Memory B cell (primary cell): ENCODE measurements at regions not wholly inside any gene's neighbourhood (a gene's known extent, or its start where the extent isn't known, plus 50 kb on each side); places are given as distances from the start of the nearest gene placed in this dataset.

Experiments
- ATAC-seq: fragments of 150-1000 bp; cut with Tn5 transposase; 2 replicates; pipeline ENCODE4 v1.10.0; 2021; ENCODE audit warnings: low read depth, mild to moderate bottlenecking, moderate library complexity
- DNase-seq, 2 donors: peaks; one replicate each; pipeline ENCODE4 v3.0.0; 2022; ENCODE audit warnings: low spot score in 2 of 2
- H3K27ac Mint-ChIP-seq: one replicate; pipeline ENCODE4 v1.8.0; 2022; ENCODE audit warnings: mild to moderate bottlenecking, moderate library complexity, mixed read lengths
- H3K27me3 Mint-ChIP-seq: one replicate; pipeline ENCODE4 v1.8.0; 2022; ENCODE audit warnings: mixed read lengths
- H3K36me3 Mint-ChIP-seq: one replicate; pipeline ENCODE4 v1.8.0; 2022; ENCODE audit warnings: mild to moderate bottlenecking, mixed read lengths
- H3K4me1 Mint-ChIP-seq: one replicate; pipeline ENCODE4 v1.8.0; 2022; ENCODE audit warnings: mixed read lengths
- H3K4me3 Mint-ChIP-seq: one replicate; pipeline ENCODE4 v1.8.0; 2022; ENCODE audit warnings: mild to moderate bottlenecking, moderate library complexity, mixed read lengths
- H3K9me3 Mint-ChIP-seq: one replicate; pipeline ENCODE4 v1.8.0; 2022; ENCODE audit warnings: mixed read lengths

GRCh38 chr2:83960371-83960770, 498.7 kb downstream of the SUCLG1 start:
- H3K9me3 Mint-ChIP-seq: peaks cover 5% of the 10 kb centered on the region
- H3K27me3 Mint-ChIP-seq: no peaks in the 10 kb centered on the region
- no peaks in the 10 kb centered on the region for H3K36me3 Mint-ChIP-seq
- DNase-seq (no peak), ATAC-seq (no peak)
- no peaks in the 10 kb centered on the region for H3K4me1 Mint-ChIP-seq
- no peak overlapping the region for H3K27ac Mint-ChIP-seq
- no peak overlapping the region for H3K4me3 Mint-ChIP-seq

- Mint-ChIP-seq H3K27me3 (no peaks in the 10 kb centered on the region), H3K27ac (no peak overlapping the region), H3K36me3 (no peaks in the 10 kb centered on the region), H3K9me3 (peaks cover 5% of the 10 kb centered on the region), H3K4me3 (no peak overlapping the region), H3K4me1 (no peaks in the 10 kb centered on the region)
- ATAC-seq (no peak), DNase-seq (no peak)
Observed at GRCh38 chr2:83959266-83959665, 499.8 kb downstream of the SUCLG1 start.

DNA sequence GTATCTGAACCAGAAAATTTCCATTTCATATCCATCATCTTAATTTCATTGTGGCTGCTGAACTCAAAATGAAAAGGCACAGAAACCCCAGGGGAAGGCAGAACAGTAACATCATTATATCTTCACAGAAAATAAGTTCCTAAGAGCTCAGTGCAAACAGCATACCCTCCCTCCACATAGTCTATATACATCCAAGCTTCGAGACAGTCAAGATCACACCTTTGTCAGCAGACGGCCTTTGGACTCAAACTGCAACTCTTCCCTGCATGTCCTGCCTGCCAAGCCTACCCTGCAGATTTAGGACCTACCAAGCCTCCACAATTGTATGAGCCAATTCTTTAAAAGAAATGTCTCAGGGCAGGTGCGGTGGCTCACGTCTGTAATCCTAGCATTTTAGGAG, 502.1 kb downstream of the SUCLG1 start:
- no peak overlapping the region for H3K27ac Mint-ChIP-seq
- H3K4me1 Mint-ChIP-seq: no peaks in the 10 kb centered on the region
- H3K4me3 Mint-ChIP-seq: no peak overlapping the region
- no peak for ATAC-seq
- H3K27me3 Mint-ChIP-seq: no peaks in the 10 kb centered on the region
- no peaks in the 10 kb centered on the region for H3K36me3 Mint-ChIP-seq
- peaks cover 5% of the 10 kb centered on the region for H3K9me3 Mint-ChIP-seq
- no peak for DNase-seq

- ATAC-seq (no peak), DNase-seq (no peak)
- no peak overlapping the region for H3K4me3 Mint-ChIP-seq
- no peak overlapping the region for H3K27ac Mint-ChIP-seq
- no peaks in the 10 kb centered on the region for H3K4me1 Mint-ChIP-seq
- no peaks in the 10 kb centered on the region for H3K27me3 Mint-ChIP-seq
- H3K36me3 Mint-ChIP-seq: no peaks in the 10 kb centered on the region
- peaks cover 5% of the 10 kb centered on the region for H3K9me3 Mint-ChIP-seq
Observed at GRCh38 chr2:83953697-83954096, 505.4 kb downstream of the SUCLG1 start.

DNA sequence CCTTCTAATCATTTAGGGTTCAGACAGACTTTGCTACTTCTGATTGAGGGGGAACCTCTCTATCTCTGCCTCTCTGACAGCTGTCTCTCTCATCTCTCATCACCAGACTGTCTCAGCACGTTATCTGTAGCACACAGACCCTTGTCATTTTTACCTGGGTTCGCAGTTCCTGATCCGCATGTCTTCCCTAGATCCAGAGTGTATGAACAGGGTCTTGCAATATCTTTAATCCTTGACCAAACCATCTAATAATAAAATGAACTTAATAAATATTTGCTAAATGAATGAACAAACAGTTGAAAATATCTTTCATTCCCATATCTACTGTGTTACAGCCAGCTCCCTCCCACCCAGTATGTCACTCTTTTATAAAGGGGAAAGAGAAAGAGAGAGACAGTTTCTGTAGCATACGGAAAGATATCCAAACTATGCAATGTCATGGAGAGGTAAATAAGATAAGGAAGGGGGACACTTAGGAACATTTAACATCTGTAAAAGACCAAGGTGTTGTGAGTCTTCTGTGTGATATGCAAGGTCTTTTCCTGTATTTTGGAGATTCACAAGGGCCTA, 507.6 kb downstream of the SUCLG1 start:
- Mint-ChIP-seq H3K4me3 (no peak overlapping the region), H3K4me1 (no peaks in the 10 kb centered on the region), H3K36me3 (no peaks in the 10 kb centered on the region), H3K27ac (no peak overlapping the region), H3K9me3 (peaks cover 5% of the 10 kb centered on the region), H3K27me3 (no peaks in the 10 kb centered on the region)
- ATAC-seq (no peak), DNase-seq (no peak)

DNA sequence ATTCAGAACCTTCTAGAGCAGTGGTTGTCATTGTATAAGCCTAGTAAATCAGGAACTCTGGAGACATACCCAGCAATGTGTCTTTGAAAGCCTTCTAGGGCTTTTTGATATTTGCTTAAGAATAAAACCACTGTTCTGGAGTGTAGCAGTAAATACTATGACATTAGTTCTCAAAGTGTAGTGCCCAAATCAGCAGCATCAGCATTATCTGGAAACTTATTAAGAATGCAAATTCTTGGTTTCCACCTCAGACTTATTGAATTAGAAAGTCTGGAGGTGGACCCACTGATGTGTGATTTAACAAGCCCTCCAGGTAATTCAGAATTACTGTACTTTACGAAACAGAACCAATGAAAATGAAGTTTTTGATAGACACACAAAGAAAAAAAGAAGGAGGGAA, 509.7 kb downstream of the SUCLG1 start:
- H3K4me1 Mint-ChIP-seq: no peaks in the 10 kb centered on the region
- H3K4me3 Mint-ChIP-seq: no peak overlapping the region
- no peaks in the 10 kb centered on the region for H3K36me3 Mint-ChIP-seq
- DNase-seq (no peak), ATAC-seq (no peak)
- no peaks in the 10 kb centered on the region for H3K27me3 Mint-ChIP-seq
- H3K27ac Mint-ChIP-seq: no peak overlapping the region
- H3K9me3 Mint-ChIP-seq: no peaks in the 10 kb centered on the region

GRCh38 chr2:83944191-83944590, 514.9 kb downstream of the SUCLG1 start:
- no peak overlapping the region for H3K27ac Mint-ChIP-seq
- no peaks in the 10 kb centered on the region for H3K27me3 Mint-ChIP-seq
- ATAC-seq: no peak
- peaks cover 1% of the 10 kb centered on the region for H3K9me3 Mint-ChIP-seq
- H3K4me1 Mint-ChIP-seq: no peaks in the 10 kb centered on the region
- H3K36me3 Mint-ChIP-seq: no peaks in the 10 kb centered on the region
- no peak for DNase-seq
- no peak overlapping the region for H3K4me3 Mint-ChIP-seq

DNA sequence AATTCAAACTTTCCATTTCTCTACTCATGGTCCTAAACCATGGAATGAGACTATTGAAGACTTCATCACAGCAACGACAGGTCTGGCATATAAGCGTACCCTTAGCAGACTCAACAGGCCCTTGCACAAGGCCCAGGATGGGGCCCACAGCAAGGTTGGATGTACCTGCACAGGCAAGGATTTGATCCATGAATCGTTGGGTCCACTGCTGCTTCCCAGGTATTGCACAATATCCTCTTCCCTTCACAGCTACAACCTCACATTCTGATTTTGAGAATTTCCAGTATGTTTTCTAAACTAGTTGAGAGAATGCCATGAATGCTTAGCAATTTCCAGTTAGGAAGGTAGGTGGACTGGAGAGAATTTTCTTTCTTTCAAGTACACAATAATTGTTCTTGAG, 515.8 kb downstream of the SUCLG1 start:
- no peaks in the 10 kb centered on the region for H3K27me3 Mint-ChIP-seq
- peaks cover 1% of the 10 kb centered on the region for H3K9me3 Mint-ChIP-seq
- no peaks in the 10 kb centered on the region for H3K4me1 Mint-ChIP-seq
- no peak overlapping the region for H3K4me3 Mint-ChIP-seq
- DNase-seq (no peak), ATAC-seq (no peak)
- no peak overlapping the region for H3K27ac Mint-ChIP-seq
- H3K36me3 Mint-ChIP-seq: no peaks in the 10 kb centered on the region

DNA sequence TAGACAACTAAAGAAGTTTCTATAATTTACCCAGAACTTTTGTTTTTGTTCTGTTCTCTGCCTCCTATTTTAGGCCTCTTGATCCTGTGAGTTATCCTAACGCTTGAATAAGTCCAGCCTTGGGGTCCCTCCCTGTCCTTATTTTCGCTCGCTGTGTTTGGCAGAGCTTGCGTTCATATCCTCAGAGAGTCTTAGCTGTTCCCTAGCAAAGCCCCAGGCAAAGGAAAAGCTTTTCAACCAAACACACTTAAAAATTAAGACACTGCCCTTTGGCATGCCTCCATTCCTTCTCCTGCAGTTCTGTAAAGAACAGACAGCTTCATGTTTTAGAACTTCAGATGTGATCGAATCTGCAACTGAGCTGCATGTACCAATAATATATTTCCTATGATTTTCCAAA, 517.2 kb downstream of the SUCLG1 start:
- peaks cover 1% of the 10 kb centered on the region for H3K9me3 Mint-ChIP-seq

DNA sequence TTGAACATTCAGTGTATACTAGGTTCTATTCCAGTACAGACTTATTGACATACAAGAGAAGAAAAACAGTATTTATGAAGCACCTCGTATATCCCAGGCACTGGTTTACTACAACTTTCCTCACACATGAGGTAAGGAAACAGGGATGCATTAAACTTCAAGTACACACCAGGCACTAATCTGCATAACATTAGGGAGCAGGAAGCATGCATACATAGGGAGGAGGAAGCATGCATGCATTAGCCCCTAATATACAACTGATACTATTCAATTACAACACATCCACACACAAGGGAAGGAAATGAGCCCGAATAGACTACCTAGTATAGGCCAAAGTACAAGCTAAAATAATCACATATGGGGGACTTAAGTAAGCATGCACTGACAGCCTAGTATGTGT, 525.3 kb downstream of the SUCLG1 start:
- no peaks in the 10 kb centered on the region for H3K9me3 Mint-ChIP-seq
- DNase-seq (no peak), ATAC-seq (no peak)
- no peak overlapping the region for H3K27ac Mint-ChIP-seq
- no peak overlapping the region for H3K4me3 Mint-ChIP-seq
- no peaks in the 10 kb centered on the region for H3K36me3 Mint-ChIP-seq
- H3K4me1 Mint-ChIP-seq: no peaks in the 10 kb centered on the region
- H3K27me3 Mint-ChIP-seq: no peaks in the 10 kb centered on the region

More for the DNA sequence above, 517.2 kb downstream of the SUCLG1 start:
- DNase-seq (no peak), ATAC-seq (no peak)
- Mint-ChIP-seq H3K27me3 (no peaks in the 10 kb centered on the region), H3K27ac (no peak overlapping the region), H3K36me3 (no peaks in the 10 kb centered on the region), H3K4me3 (no peak overlapping the region), H3K4me1 (no peaks in the 10 kb centered on the region)

DNA sequence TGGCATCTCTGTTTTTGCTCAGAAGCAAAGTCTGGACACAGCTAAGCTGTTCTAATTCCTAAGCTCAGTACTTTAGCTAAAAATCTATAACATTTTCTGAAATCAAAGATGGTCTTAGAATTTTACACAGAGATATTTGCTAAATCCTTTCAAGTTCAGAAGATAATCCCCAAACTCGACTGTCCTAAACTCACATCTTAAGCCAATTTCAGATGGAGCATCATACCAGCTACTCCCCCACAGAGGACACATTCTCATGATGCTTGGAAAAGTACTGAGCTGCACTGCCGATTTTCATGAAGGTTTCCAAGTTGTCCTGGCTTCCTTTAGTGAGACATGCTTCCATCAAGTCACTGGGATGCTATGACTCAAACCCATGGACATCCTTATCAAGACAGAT, 535.5 kb downstream of the SUCLG1 start:
- Mint-ChIP-seq H3K9me3 (no peaks in the 10 kb centered on the region), H3K4me3 (no peak overlapping the region), H3K4me1 (no peaks in the 10 kb centered on the region), H3K27ac (no peak overlapping the region), H3K36me3 (no peaks in the 10 kb centered on the region), H3K27me3 (no peaks in the 10 kb centered on the region)
- ATAC-seq: no peak
- no peak for DNase-seq

GRCh38 chr2:83916559-83916958, 542.5 kb downstream of the SUCLG1 start:
- H3K4me3 Mint-ChIP-seq: no peak overlapping the region
- H3K27me3 Mint-ChIP-seq: no peaks in the 10 kb centered on the region
- no peaks in the 10 kb centered on the region for H3K4me1 Mint-ChIP-seq
- H3K36me3 Mint-ChIP-seq: no peaks in the 10 kb centered on the region
- ATAC-seq (no peak), DNase-seq (no peak)
- no peak overlapping the region for H3K27ac Mint-ChIP-seq
- peaks cover 6% of the 10 kb centered on the region for H3K9me3 Mint-ChIP-seq

- H3K36me3 Mint-ChIP-seq: no peaks in the 10 kb centered on the region
Observed at GRCh38 chr2:83915381-83915780, 543.7 kb downstream of the SUCLG1 start.

GRCh38 chr2:83908750-83909149, 550.3 kb downstream of the SUCLG1 start:
- no peak for ATAC-seq

More at GRCh38 chr2:83915381-83915780, 543.7 kb downstream of the SUCLG1 start:
- DNase-seq (no peak), ATAC-seq (no peak)
- Mint-ChIP-seq H3K4me3 (no peak overlapping the region), H3K9me3 (peaks cover 6% of the 10 kb centered on the region), H3K27me3 (no peaks in the 10 kb centered on the region), H3K27ac (no peak overlapping the region), H3K4me1 (no peaks in the 10 kb centered on the region)

DNA sequence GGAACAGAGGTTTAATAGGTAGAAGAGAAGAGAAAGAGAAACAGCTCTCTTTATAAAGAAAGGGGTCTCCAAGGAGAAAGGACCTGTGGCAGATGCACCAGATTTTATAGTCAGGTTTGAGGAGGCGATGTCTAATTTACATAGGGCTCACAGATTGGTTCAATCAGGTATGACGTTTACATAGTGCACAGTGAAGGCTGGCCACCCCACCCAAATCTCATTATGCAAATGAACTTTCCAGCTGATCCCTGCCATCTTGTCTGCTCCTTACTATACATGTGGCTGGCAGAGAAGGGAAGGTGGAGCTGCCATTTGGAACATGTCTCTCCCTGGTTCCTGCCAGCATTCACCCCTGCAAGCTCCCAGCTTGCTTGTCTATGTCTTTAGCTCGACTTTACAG, 557.8 kb downstream of the SUCLG1 start:
- ATAC-seq: no peak
- Mint-ChIP-seq H3K27ac (no peak overlapping the region), H3K9me3 (no peaks in the 10 kb centered on the region), H3K27me3 (no peaks in the 10 kb centered on the region), H3K4me3 (no peak overlapping the region), H3K36me3 (no peaks in the 10 kb centered on the region), H3K4me1 (no peaks in the 10 kb centered on the region)
- no peak for DNase-seq

More at GRCh38 chr2:83908750-83909149, 550.3 kb downstream of the SUCLG1 start:
- H3K27ac Mint-ChIP-seq: no peak overlapping the region
- H3K4me1 Mint-ChIP-seq: no peaks in the 10 kb centered on the region
- H3K4me3 Mint-ChIP-seq: no peak overlapping the region
- no peak for DNase-seq
- no peaks in the 10 kb centered on the region for H3K36me3 Mint-ChIP-seq
- H3K27me3 Mint-ChIP-seq: no peaks in the 10 kb centered on the region
- peaks cover 4% of the 10 kb centered on the region for H3K9me3 Mint-ChIP-seq
